HG02970 (cell line): ENCODE measurements at regions not wholly inside any gene's neighbourhood (a gene's known extent, or its start where the extent isn't known, plus 50 kb on each side); places are given as distances from the start of the nearest gene placed in this dataset.
"Not testable (repeated sequence)": the region's sequence is repeated elsewhere in the genome, so short reads cannot be mapped to it uniquely, and the experiment has no call there.

ENCODE experiments used
- ATAC-seq: cut with Tn5 transposase; IDR thresholded peaks from one replicate; pipeline ENCODE4 v1.9.1; 2021; ENCODE audit warnings: mild to moderate bottlenecking, moderate library complexity, moderate number of reproducible peaks; ENCODE audit not compliant: unreplicated experiment, low FRiP score

DNA sequence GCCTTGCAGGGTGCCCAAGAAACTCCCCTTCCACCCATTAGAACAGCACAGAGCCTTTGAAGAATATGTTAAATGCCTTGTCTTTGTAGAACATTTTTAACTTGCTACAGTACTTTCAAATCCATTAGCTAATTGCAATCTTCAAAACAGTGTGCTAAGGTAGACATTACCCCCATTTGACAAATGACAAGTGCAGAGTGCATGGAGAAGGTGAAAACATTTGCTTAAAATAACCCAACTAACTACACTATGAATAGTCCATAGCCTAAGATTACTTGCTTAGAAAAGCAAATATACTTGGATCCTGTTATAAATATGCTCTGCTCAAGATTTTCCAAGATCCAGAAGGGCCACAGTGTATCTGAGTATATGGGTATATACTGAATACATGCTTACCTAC lies 87.0 kb upstream of the G2E3 start:
- ATAC-seq: no peak

GRCh38 chr14:30473846-30474696 lies 84.9 kb upstream of the G2E3 start:
- not testable (repeated sequence) for ATAC-seq

- no peak for ATAC-seq
Observed at GRCh38 chr14:30482276-30482675, 76.7 kb upstream of the G2E3 start.

DNA sequence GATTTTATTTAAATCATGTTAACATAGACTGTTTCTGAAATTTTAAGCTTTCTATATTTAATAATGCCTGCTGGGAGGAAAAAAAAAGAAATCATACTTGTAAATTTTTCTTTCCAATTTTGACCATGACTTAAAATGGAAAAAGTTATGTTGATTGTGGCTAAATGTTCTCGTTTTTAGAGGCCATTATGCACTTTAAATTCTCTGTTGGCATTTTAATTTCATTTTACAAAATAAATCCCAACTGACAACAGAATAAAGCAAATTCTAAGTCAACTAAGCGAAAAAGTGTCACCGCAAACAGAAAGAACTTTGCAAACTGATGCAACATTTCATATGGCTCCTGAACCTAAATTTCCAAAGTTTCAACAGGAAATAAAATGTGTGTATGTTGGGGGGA lies 74.8 kb upstream of the G2E3 start:
- ATAC-seq: no peak

- ATAC-seq: no peak
Observed at GRCh38 chr14:30484976-30485375, 74.0 kb upstream of the G2E3 start.

DNA sequence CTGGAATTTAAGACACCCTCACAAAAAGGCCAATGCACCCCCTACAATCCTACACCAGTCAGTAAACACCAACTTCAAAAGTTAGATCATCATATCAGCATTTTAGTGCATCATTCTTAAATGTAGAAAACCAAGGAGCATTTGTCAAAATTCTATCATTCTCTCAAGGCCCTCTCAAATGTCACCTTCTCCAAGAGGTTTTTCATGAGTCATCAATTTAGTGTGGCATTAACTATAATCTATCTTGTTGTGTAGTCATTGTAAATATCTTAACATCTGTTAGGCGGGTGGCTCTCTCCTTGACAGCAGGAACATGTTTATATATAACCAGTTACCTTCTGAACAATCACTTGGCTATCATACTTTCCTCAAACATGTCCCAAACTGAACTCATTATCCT lies 62.1 kb upstream of the G2E3 start:
- no peak for ATAC-seq

- no peak for ATAC-seq
Observed at GRCh38 chr14:30499358-30499757, 59.6 kb upstream of the G2E3 start.

DNA sequence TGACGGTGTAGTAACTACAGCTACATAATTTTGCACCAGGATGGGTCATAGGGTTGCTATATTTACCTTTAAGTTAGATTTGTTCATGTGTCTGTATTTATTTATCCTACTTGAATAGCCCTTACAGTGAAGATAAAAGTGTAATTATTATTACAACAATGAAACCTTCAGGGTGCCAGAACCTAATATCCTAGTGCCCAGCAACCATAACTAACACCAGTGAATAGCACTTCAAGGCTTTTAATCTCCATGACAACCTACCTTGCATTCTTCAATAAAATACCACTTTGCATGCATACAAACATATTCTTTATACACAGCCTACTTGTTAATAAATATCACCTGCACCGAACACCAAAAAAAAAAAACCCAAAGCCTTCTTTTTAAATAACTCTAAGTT lies 58.7 kb upstream of the G2E3 start:
- no peak for ATAC-seq

GRCh38 chr14:30507209-30507608 lies 51.7 kb upstream of the G2E3 start:
- no peak for ATAC-seq
